Activated T-cell treated with anti-CD3 and anti-CD28 coated beads, Interleukin-2, amount 50 U/mL, for 48 hours (primary cell): ENCODE measurements at regions not wholly inside any gene's neighbourhood (a gene's known extent, or its start where the extent isn't known, plus 50 kb on each side); places are given as distances from the start of the nearest gene placed in this dataset.

Source experiments
- DNase-seq, 2 experiments: peaks; one replicate each; pipeline ENCODE4 v3.0.0-alpha.2; 2020

GRCh38 chr20:7355051-7355450 lies 585.2 kb downstream of the HAO1 start:
- DNase-seq, result no peak

- no peak for DNase-seq
These were observed 581.6 kb downstream of the HAO1 start for GRCh38 chr20:7358670-7359069.

- DNase-seq, result no peak
These were observed 580.5 kb downstream of the HAO1 start for GRCh38 chr20:7359739-7360138.

- DNase-seq, result no peak
These were observed 578.9 kb downstream of the HAO1 start for GRCh38 chr20:7361321-7361720.

- DNase-seq, result no peak
These were observed 578.3 kb downstream of the HAO1 start for GRCh38 chr20:7361931-7362330.

- DNase-seq, result no peak
These were observed 577.7 kb downstream of the HAO1 start for GRCh38 chr20:7362601-7363000.

- DNase-seq, result no peak
These were observed 574.1 kb downstream of the HAO1 start for GRCh38 chr20:7366189-7366588.

GRCh38 chr20:7371518-7372163 lies 568.6 kb downstream of the HAO1 start:
- no peak for DNase-seq

- DNase-seq, result no peak
These were observed 564.4 kb downstream of the HAO1 start for GRCh38 chr20:7375905-7376304.

- DNase-seq, result no peak
These were observed 561.2 kb downstream of the HAO1 start for GRCh38 chr20:7378864-7379605.

GRCh38 chr20:7379621-7380220 lies 560.5 kb downstream of the HAO1 start:
- no peak for DNase-seq

- DNase-seq, result no peak
These were observed 557.0 kb downstream of the HAO1 start for GRCh38 chr20:7383216-7383615.

GRCh38 chr20:7387638-7388193 lies 552.5 kb downstream of the HAO1 start:
- DNase-seq, result no peak

GRCh38 chr20:7389216-7389615 lies 551.0 kb downstream of the HAO1 start:
- DNase-seq, result no peak

GRCh38 chr20:7392542-7393206 lies 547.6 kb downstream of the HAO1 start:
- DNase-seq, result no peak

GRCh38 chr20:7399114-7399513 lies 541.1 kb downstream of the HAO1 start:
- DNase-seq, result no peak

GRCh38 chr20:7399575-7399974 lies 540.7 kb downstream of the HAO1 start:
- no peak for DNase-seq

- no peak for DNase-seq
These were observed 533.6 kb downstream of the HAO1 start for GRCh38 chr20:7406671-7407070.

GRCh38 chr20:7410150-7410549 lies 530.1 kb downstream of the HAO1 start:
- DNase-seq, result no peak

- DNase-seq, result no peak
These were observed 529.2 kb downstream of the HAO1 start for GRCh38 chr20:7411075-7411474.

GRCh38 chr20:7415427-7415826 lies 524.8 kb downstream of the HAO1 start:
- no peak for DNase-seq

GRCh38 chr20:7416382-7416781 lies 523.9 kb downstream of the HAO1 start:
- no peak for DNase-seq

GRCh38 chr20:7420345-7420744 lies 519.9 kb downstream of the HAO1 start:
- DNase-seq, result no peak
